ENCODE measurements at regions not wholly inside any gene's neighbourhood (a gene's known extent, or its start where the extent isn't known, plus 50 kb on each side); places are given as distances from the start of the nearest gene placed in this dataset.

- H3K27ac ChIP-seq (ENCODE audit: low read length): no peak overlapping the region
- no peaks in the 10 kb centered on the region for H3K9me2 ChIP-seq (ENCODE audit: insufficient read depth, low read length)
- no peaks in the 10 kb centered on the region for H3K27me3 ChIP-seq (ENCODE audit: insufficient read depth, low read depth, low read length)
- no peak overlapping the region for H2AFZ ChIP-seq (ENCODE audit: low read depth, low read length)
- TF ChIP-seq POLR2AphosphoS5 (IDR thresholded peaks at IDR 0.05) (peak; percentile 63), EP300 (conservative IDR thresholded peaks at IDR 0.05; ENCODE audit: poor library complexity, severe bottlenecking) (peak; percentile 85), MXI1 (conservative IDR thresholded peaks at IDR 0.05; ENCODE audit: poor library complexity, severe bottlenecking) (no peak), SMC3 (conservative IDR thresholded peaks at IDR 0.05; ENCODE audit: poor library complexity) (no peak)
- TF ChIP-seq, protein P1, sequence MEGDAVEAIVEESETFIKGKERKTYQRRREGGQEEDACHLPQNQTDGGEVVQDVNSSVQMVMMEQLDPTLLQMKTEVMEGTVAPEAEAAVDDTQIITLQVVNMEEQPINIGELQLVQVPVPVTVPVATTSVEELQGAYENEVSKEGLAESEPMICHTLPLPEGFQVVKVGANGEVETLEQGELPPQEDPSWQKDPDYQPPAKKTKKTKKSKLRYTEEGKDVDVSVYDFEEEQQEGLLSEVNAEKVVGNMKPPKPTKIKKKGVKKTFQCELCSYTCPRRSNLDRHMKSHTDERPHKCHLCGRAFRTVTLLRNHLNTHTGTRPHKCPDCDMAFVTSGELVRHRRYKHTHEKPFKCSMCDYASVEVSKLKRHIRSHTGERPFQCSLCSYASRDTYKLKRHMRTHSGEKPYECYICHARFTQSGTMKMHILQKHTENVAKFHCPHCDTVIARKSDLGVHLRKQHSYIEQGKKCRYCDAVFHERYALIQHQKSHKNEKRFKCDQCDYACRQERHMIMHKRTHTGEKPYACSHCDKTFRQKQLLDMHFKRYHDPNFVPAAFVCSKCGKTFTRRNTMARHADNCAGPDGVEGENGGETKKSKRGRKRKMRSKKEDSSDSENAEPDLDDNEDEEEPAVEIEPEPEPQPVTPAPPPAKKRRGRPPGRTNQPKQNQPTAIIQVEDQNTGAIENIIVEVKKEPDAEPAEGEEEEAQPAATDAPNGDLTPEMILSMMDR (IDR thresholded peaks at IDR 0.05; ENCODE audit: poor library complexity, severe bottlenecking): no peak
- H3K4me2 ChIP-seq (ENCODE audit: low read length): no peak overlapping the region
- no peak overlapping the region for H3K9ac ChIP-seq (ENCODE audit: low read length)
- no peaks in the 10 kb centered on the region for H3K9me3 ChIP-seq (ENCODE audit: low read length)
- no peaks in the 10 kb centered on the region for H3F3A ChIP-seq (ENCODE audit: insufficient read depth, low read length, poor library complexity, severe bottlenecking)
- H3K36me3 ChIP-seq (ENCODE audit: insufficient read depth, low read length): no peaks in the 10 kb centered on the region
- no peaks in the 10 kb centered on the region for H4K20me1 ChIP-seq (ENCODE audit: insufficient read depth)
- H3K4me3 ChIP-seq (ENCODE audit: low read length): no peak overlapping the region
- no peaks in the 10 kb centered on the region for H3K79me2 ChIP-seq (replicated peaks; ENCODE audit: insufficient read depth, low read length)
Measured at GRCh38 chr2:67771380-67771779, 291.4 kb downstream of the C1D start.

- H3K27ac ChIP-seq (ENCODE audit: low read length): no peak overlapping the region
- H3K27me3 ChIP-seq (ENCODE audit: insufficient read depth, low read depth, low read length): no peaks in the 10 kb centered on the region
- no peaks in the 10 kb centered on the region for H3K9me2 ChIP-seq (ENCODE audit: insufficient read depth, low read length)
- no peaks in the 10 kb centered on the region for H3K79me2 ChIP-seq (replicated peaks; ENCODE audit: insufficient read depth, low read length)
- H3K9me3 ChIP-seq (ENCODE audit: low read length): no peaks in the 10 kb centered on the region
- H2AFZ ChIP-seq (ENCODE audit: low read depth, low read length): no peak overlapping the region
- H3K4me2 ChIP-seq (ENCODE audit: low read length): no peak overlapping the region
- H4K20me1 ChIP-seq (ENCODE audit: insufficient read depth): no peaks in the 10 kb centered on the region
- H3K4me3 ChIP-seq (ENCODE audit: low read length): no peak overlapping the region
- TF ChIP-seq EP300 (conservative IDR thresholded peaks at IDR 0.05; ENCODE audit: poor library complexity, severe bottlenecking) (no peak), MXI1 (conservative IDR thresholded peaks at IDR 0.05; ENCODE audit: poor library complexity, severe bottlenecking) (no peak), REST (IDR thresholded peaks at IDR 0.05; ENCODE audit: borderline replicate concordance) (no peak), RAD21 (conservative IDR thresholded peaks at IDR 0.05) (no peak), EZH2 (IDR thresholded peaks at IDR 0.05; ENCODE audit: borderline replicate concordance, insufficient read depth, low read length, poor library complexity, severe bottlenecking) (no peak), POLR2AphosphoS5 (IDR thresholded peaks at IDR 0.05) (no peak)
- H3K9ac ChIP-seq (ENCODE audit: low read length): no peak overlapping the region
- no peaks in the 10 kb centered on the region for H3F3A ChIP-seq (ENCODE audit: insufficient read depth, low read length, poor library complexity, severe bottlenecking)
- no peaks in the 10 kb centered on the region for H3K36me3 ChIP-seq (ENCODE audit: insufficient read depth, low read length)
Measured at GRCh38 chr2:67772216-67773170, 290.3 kb downstream of the C1D start.

Measured in neural cell (in vitro differentiated cells).